Heart left ventricle (tissue), 13 donors: ENCODE measurements at regions not wholly inside any gene's neighbourhood (a gene's known extent, or its start where the extent isn't known, plus 50 kb on each side); places are given as distances from the start of the nearest gene placed in this dataset.

ENCODE experiments used
- POLR2A ChIP-seq, 2 donors: fragments of 450-650 bp; IDR thresholded peaks; one replicate each; pipeline ENCODE4 v1.6.1; 2017; ENCODE audit warnings: antibody characterized with exemption in 2 of 2, mild to moderate bottlenecking in 2 of 2, moderate library complexity in 2 of 2
- TF ChIP-seq, protein P1 (sequence below), 12 donors: fragments of 200-600 bp; sonication (generic) in 4 of 12; IDR thresholded peaks; one replicate each; pipeline versions ENCODE4 v1.5.0 to v1.8.0; 2018 to 2022; ENCODE audit warnings: antibody characterized with exemption in 12 of 12, mild to moderate bottlenecking in 5 of 12
- donor health status: ischemic (EF 13 %, LVEDD 7.1; RV severe dilation, severe dysfunction).
- donor health status: DM: no; HTN: yes; CAD: no.
- donor health status: DM: no; HTN: no; CAD: no.
- donor health status: ischemic (EF 25% LVEDD 6.9; RV normal size, moderate dysfunction).
- donor health status: ischemic (EF 25% LVEDD 5.7; RV mildly dilated, moderate dysfunction).
- donor health status: ischemic (EF 35%, LVEDD 5.7; RV mildly dilated, moderate dysfunction).
- donor health status: nonischemic (EF 11% LVEDD 7.7; RV severe dilation, severe dysfunction).
- donor health status: DM: yes; HTN: yes; CAD: no.
- donor health status: PGD.
- donor health status: ischemic (EF 29% LVEDD 5.4; RV normal size, mild dysfunction).
- donor health status: nonischemic (EF 23%, LVEDD 6.1; RV moderate dilation, normal function).

DNA sequence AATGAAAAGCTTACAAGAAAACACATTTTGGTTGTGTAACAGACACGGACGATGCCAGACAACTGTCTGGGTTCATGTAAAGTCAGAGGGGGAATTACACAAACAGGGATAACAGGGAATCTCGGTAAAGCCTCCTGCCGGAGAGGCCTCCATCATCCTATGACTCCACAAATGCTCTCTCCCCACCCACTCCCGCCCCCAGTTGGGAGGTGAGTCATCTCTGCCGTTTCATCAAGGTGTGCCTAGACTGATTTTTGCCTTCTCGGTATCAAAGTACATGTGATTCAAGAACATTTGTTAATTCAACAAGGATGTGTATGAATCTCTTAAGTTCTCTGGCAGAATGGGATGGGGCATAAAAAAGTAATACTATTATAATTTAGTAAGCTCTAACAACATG lies 304.9 kb upstream of the PRDM1 start:
- no peak for TF ChIP-seq POLR2A (IDR thresholded peaks at IDR 0.05)
- TF ChIP-seq, protein P1, sequence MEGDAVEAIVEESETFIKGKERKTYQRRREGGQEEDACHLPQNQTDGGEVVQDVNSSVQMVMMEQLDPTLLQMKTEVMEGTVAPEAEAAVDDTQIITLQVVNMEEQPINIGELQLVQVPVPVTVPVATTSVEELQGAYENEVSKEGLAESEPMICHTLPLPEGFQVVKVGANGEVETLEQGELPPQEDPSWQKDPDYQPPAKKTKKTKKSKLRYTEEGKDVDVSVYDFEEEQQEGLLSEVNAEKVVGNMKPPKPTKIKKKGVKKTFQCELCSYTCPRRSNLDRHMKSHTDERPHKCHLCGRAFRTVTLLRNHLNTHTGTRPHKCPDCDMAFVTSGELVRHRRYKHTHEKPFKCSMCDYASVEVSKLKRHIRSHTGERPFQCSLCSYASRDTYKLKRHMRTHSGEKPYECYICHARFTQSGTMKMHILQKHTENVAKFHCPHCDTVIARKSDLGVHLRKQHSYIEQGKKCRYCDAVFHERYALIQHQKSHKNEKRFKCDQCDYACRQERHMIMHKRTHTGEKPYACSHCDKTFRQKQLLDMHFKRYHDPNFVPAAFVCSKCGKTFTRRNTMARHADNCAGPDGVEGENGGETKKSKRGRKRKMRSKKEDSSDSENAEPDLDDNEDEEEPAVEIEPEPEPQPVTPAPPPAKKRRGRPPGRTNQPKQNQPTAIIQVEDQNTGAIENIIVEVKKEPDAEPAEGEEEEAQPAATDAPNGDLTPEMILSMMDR (IDR thresholded peaks at IDR 0.05): no peak
